ENCODE measurements at regions not wholly inside any gene's neighbourhood (a gene's known extent, or its start where the extent isn't known, plus 50 kb on each side); places are given as distances from the start of the nearest gene placed in this dataset.

DNA sequence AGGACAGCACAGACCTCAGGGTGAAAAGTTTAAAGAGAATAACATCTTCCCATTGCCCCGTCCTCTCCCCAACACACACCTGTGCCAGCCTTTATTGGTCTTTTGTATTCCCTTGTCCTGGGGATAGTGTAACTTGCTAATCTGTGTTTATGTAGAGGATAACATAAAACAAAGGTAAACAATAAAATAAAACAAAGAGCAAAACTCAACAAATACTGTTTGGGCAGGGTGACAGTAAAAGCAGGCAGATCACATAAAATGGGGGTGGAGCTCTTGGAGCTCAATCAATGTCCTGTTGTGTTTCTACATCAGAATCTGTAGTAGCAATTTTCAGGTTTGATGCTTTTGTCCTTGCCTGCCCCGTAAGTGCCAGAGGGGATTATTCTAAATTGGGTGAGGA, 1939.7 kb downstream of the TP53TG3F start:
- no peak for DNase-seq

DNA sequence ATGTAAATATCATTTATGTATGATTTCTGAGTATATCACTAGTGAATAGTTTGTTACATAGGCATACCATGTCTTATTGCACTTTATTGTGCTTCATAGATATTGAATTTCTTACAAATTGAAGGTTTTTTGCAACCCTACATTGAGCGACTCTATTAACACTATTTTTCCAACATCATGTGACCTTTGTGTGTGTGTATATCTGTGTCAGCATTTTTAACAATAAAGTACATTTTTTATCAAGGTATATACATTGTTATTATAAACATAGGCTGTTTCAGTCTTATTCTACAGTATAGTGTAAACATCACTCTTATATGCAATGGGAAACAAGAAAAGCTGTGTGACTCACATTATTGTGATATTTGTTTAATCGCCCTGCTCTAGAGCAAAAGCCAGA, 1944.9 kb downstream of the TP53TG3F start:
- no peak for DNase-seq

DNA sequence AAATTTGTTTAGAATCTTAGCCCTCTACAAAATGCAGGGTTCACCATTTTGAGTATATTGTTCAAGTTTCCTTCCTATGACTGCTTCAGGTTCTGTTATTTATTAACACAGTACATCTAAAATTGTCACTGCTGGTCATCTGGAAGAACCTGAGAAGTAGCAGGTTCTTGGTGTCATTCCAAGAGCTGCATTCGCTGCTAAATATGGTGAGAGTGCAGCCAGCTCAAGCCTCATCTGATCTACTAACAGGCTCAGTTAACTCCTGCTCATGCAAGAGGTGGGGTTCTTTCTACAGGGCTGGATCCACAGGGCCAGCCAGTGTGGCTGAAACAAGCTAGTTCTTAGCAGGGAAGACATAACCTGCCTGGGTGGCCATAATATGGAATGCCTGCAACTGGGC, 1946.1 kb downstream of the TP53TG3F start:
- no peak for DNase-seq

DNA sequence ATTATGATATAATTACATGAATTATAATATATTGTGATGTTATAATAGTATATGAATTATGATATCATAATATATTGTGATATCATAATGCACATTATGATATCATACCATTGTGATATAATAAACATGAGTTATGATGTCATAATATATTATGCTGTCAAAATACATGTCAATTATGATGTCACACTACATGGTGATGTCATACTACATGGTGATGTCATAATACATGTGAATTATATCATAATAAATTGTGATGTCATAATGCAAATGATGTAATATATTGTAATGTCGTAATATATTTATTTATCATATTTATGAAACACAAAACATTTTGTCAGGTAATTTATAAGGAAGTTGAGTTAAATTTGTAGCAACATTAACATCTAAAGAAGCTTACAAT, 1950.1 kb downstream of the TP53TG3F start:
- no peak for DNase-seq

GRCh38 chr16:35410438-35410837, 1951.0 kb downstream of the TP53TG3F start:
- no peak for DNase-seq

DNA sequence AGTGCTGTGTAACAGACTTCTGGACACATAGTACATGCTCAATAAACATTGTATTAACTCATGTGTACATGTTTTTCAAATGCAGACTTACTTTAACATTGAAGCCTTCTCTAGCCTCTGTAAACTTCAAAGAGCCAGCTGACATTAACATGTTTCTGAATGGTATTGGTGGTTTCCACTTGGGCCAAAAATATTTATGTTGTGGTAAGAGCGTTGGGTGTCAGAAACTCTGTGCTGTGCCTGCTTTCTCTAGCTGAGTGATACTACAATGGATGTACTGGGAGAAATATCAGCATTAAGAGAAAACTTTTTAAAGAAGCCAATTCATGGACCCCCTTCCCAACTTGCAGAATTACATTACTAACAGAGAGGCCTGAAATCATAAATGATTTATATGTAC, 1951.7 kb downstream of the TP53TG3F start:
- DNase-seq, result no peak

DNA sequence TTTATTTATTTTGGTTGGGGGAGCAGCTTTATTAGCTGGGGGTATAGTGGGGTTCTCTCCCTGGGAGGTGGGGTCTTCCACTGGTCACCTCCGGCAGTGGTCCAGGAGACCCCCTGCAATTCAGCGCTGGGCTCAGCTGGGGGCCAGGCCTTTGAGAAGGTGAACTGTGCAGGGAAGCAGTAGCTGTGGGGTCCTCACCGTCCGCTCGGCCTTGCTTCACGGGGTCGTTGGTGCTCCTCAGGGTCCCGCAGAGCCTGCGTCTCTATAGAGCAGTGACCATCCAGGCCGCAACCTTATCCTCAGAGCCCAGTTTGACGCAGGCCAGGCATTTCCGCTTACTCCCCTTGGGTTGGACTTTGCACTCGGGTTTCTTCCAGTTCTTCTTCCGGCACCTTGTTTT, 1954.7 kb downstream of the TP53TG3F start:
- no peak for DNase-seq

GRCh38 chr16:35414563-35414962, 1955.2 kb downstream of the TP53TG3F start:
- no peak for DNase-seq

DNA sequence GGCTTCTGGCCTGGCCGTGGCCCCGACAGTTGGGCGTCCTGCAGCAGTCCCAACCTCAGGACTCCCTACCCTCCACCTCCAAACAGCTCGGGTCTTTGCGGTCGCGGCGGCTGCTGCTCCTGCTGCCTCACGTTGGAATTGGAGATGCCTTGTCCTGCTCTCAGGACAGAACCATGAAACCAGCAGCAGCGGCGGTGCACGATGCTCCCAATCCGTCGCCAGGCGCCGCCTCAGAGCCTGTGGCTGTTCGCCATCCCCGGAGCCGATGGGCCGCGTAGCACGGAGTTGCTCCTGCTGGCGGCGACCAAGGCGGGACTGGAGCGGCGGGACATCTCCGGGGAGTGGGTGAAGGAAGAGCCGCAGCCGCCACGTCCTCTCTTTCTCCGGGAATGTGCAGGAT, 1965.9 kb downstream of the TP53TG3F start:
- DNase-seq, result no peak

GRCh38 chr16:35431829-35432663, 1972.6 kb downstream of the TP53TG3F start:
- peak; percentile 1 for DNase-seq

DNA sequence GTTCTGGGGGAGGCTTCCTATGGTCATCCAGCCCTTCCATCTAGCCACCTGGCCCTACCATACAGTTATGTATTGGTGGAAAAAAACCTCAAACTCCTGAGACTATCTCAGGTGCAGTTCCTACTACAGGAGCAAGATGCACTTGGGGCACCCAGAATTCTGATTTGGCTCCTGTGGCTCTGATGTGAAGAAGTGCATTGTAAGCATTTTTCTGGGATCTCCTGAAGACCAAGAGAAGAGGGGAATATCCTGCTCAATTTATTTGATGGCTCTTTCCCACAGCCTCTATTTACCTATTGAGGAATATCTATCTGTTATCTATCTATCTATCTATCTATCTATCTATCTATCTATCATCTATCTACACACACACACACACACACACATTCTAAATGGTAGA, 1981.5 kb downstream of the TP53TG3F start:
- DNase-seq, result no peak

DNA sequence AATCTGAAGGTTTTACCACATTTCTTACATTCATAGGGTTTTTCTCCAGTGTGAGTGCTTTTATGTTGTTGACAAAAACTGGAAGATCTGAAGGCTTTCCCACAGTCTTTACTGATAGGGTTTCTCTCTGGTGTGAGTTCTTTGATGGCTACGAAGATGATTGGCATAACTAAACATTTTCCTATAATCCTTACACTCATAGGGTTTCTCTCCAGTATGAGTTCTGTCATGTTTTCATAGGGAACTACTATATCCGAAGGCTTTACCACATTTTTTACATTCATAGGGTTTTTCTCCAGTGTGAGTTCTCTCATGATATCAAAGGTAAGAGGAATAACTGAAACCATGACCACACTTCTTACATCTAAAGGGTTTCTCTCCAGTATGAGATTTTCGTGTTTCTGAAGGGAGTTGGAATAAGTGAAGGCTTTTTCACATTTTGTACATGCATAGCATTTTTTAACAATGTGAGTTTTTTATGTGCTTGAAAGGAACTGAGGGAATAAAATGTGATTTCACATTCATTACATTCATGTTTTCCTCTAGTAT, 1987.7 kb downstream of the TP53TG3F start:
- no peak for DNase-seq

GRCh38 chr16:35449663-35450062, 1990.3 kb downstream of the TP53TG3F start:
- no peak for DNase-seq

DNA sequence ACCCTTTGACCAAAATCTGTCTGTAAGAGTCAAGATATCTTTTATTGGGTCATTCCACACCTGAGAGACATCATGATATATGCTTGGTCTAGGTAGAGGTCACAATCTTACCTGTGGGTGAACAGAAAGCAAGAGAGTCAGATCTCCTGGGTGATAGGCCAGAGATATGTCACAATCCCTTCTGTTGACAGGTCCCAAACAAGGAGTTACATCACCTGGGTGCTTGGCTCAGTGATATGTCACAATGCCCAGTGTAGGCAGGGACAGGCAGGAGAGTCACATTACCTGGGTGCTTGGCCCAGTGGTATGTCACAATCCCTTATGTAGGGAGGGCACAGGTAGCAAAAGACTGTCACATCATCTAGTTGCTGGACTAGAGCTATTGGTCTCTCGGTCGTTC, 1991.2 kb downstream of the TP53TG3F start:
- no peak for DNase-seq

GRCh38 chr16:35452471-35452870, 1993.1 kb downstream of the TP53TG3F start:
- DNase-seq, result no peak

GRCh38 chr16:35463358-35463757, 2003.9 kb downstream of the TP53TG3F start:
- DNase-seq, result no peak

- no peak for DNase-seq
Measured at GRCh38 chr16:35480361-35480760, 2020.9 kb downstream of the TP53TG3F start.

- DNase-seq, result no peak
Measured at GRCh38 chr16:35480988-35481387, 2021.6 kb downstream of the TP53TG3F start.

DNA sequence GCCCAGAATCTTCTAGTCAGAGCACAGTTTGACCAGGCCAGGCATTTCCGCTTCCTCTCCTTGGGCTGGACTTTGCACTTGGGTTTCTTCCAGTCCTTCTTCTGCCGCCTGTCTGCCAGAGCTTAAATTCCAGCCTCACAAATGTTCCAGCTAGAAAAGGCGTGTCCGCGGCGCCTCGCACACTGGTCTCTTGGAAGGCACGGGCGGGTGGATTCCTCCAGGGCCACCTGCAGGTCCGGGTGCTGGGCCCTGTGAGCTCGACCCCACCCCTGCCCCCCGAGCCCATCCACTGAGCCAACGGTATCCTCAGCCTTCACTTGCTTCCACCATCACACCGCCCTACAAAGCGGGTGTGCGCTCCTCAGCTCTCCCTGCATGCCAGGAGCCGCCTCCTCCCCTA, 2026.5 kb downstream of the TP53TG3F start:
- no peak for DNase-seq

- DNase-seq, result no peak
Measured at GRCh38 chr16:35492225-35492624, 2032.8 kb downstream of the TP53TG3F start.

DNA sequence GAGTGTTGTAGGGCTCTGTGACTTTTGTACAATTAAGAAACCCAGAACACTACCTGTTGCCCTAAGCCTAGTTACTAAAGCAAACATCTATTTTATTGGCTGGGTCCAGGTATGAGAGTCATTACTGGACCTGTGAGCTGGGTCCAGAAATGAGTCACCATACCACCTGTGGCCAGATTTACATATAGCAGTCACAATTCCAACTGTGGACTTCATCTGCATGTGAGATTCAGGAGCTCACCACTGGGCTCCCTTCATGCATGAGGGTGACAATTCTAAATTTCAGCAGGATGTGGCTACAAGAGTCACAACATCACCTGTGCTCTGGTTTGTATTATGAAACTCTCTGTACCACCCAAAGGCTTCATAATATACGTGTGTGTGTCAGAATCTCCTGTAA, 2038.0 kb downstream of the TP53TG3F start:
- DNase-seq, result no peak

DNA sequence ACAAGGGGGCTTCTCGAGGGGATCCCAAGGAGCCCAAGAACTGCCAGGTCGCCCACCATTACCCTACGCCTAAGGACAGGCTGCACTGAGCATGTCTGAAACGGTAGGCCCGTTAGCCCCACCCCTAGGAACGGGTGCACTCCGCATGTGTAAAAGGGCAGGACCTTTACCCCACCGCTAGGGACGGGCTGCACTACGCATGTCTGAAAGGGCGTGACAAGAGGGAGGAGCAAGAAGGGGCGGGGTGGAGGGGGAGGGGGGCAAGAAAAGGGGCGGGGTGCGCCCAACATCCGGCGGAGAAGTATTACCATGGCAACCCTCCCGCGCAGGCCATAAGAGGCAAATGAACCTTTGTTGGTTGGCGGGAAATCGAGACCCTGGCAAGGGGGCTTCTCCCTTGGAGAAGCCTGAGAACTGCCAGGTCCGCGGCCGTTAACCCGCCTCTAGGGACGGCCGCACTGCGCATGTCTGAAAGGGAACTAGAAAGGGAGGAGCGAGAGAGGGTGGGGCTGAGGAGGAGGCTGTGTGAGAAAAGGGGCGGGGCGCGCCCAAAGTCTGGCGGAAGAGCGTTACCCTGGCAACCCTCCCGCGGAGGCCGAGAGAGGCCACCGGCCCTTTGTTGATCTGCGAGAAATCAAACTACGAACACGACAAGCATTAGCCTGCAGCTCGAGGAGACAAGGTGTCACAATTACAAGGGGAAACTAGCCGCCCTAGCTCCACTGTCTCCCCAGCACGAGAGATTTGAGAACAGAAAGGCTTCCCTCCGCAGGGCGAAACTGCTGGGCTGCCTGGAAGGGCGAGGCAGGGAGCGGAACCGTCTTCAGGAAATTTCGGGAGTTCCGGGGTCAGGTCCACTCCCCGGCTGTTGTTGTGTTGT, 2046.8 kb downstream of the TP53TG3F start:
- no peak for DNase-seq

GRCh38 chr16:35506898-35507194, 2047.4 kb downstream of the TP53TG3F start:
- DNase-seq, result no peak

DNA sequence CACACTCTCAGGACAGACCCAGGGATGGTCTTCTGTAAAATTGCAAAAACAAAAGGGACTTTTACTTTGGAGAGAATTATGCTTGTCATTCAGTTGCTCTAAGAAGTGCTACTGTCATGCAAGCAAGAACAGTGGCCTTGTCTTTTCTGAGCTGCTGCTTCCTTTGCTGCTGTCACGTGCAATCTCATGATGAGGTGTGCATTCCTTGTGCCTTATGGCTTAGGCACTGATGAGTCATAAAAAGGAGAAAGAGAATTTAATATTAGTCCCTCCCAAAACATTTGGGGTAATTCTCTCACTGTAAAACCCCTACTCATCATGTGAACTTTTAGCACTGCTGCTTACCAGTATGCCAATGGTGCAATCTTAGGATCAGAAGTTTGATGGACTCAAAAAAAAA, 2051.3 kb downstream of the TP53TG3F start:
- no peak for DNase-seq

Data from GDM1 (cell line).